ENCODE measurements at regions not wholly inside any gene's neighbourhood (a gene's known extent, or its start where the extent isn't known, plus 50 kb on each side); places are given as distances from the start of the nearest gene placed in this dataset.

DNA sequence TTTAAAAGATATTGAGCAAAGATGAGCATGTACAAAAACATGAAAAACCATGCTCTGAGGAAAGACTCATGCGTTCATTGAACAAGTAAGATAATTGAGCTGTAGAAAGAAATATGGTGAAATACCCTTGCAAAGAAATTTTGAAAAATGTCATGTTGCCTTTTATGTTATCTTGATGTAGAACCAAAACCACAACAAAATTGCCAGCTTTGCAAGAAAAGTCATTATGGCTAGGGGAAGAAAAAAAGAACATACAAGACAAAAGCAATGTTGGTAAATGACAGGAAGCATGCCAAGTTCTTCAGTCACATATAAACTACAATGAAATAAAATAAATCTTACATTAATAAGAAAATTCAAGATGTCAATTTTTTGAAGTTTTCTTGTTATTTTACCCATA lies 368.0 kb downstream of the IRX1 start:
- no peak for DNase-seq

DNA sequence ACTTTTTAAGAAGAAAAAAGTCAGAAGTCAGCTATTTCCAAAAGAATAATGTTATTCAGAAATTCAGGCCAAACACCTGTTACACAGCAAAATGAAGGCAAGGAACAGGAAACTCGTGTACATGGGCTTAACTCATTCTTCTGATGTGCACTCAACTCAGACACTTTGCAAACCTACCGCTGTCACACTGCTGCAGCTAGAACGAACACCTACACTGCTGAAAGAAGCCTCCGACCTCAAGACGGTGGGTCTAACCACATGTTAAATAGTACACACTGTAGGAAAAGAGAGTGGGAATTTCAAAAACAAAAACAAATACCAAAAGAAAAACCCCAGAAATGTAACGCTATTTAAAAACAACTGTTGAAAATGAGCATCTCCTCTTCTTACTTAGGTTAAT lies 384.5 kb downstream of the IRX1 start:
- no peak for DNase-seq

DNA sequence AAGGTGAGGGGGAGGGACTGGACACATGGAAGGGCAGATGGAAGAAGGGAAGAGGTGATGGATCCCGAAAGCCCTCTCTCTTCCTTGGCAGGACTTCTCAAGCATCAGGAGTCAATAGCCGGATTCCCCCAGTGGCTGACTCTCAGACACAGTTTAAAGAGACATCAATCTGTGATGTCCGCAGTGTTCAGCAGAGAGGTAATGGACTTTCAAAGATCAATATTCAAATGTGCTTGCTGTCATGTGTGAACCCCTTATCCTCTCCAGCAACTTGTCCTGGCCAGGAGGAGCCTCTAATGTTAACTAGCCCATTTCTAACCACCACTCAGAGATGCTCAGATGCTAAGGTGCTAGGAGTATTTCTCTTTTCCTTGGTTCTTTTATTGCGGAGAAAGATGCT lies 392.2 kb downstream of the IRX1 start:
- DNase-seq: no peak

DNA sequence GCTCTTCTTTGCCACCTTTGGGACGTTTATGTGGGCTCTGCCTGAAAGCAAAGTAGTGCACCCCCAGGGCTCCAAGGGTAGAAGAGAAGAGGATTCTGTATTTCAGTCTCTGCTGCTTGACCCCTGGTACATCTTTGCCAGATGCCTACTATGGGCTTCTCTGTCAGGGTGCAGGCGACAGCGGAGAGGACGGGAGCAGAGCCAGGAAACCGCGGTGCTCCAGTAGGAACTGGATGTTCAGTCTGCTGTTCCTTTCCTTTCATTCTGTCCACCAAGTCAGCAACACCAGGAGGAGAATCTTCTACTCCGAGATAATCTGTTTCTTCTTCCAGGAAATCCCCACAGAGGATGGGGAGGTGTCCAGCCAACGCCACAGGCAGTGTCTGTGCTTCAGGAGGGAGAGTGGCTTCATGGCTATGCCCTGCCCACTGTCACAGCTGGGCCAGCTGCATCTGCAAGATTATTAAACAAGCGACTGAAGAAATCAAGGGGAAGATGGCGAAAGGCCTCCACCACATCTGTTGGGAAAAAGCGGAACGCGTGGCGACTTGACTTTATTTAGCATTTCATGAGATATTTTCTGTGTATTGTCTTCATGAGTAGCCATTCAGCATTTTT lies 398.3 kb downstream of the IRX1 start:
- DNase-seq: no peak

DNA sequence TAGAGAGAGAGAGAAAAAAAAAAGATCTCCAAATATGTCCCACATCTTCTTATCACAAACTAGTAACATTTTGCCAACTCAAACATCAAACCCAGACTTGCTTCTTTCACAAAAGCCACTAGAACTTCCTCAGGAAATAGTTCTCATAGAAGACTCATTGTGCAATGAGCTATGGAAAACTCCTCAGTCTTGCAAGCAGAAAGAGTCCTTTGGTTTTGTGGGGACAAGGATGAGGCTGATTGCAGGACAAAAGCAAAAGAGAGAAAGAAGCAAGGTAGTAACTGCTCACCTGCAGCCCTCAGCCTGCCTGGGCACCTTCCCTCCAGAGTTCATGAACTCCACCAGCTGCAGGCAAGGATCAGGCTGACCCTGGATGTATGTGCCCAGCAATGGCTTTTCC lies 399.0 kb downstream of the IRX1 start:
- DNase-seq: no peak

DNA sequence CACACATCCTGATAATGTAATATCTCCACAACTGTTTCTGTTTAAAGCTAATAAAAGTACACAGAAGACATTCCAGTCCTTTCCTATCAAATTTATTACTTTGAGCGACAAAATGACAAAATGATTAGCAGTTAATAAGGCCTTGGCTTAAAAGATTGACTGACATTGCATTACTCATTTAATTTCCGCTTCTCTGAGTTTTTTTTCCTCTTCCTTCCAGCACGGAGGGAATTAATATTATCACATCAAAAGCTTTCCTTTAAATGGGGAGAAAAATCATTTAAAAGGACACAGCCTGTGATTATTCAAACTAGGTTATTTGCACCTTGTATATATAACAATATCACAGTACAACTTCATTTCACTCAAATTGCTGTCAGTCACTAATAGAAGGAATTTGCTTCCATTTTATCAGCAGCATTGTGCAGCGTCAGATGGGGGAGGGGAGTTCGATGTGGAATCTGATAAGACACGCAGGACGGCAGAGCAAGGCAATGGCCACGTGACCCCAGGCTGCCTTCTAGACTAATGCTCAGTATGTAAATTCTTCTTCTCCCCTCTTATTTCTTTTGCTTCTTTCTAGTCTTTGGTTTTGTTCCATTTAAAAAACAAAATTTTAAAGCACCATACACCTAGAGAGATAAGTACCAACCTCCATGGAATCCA lies 400.5 kb downstream of the IRX1 start:
- DNase-seq: no peak

DNA sequence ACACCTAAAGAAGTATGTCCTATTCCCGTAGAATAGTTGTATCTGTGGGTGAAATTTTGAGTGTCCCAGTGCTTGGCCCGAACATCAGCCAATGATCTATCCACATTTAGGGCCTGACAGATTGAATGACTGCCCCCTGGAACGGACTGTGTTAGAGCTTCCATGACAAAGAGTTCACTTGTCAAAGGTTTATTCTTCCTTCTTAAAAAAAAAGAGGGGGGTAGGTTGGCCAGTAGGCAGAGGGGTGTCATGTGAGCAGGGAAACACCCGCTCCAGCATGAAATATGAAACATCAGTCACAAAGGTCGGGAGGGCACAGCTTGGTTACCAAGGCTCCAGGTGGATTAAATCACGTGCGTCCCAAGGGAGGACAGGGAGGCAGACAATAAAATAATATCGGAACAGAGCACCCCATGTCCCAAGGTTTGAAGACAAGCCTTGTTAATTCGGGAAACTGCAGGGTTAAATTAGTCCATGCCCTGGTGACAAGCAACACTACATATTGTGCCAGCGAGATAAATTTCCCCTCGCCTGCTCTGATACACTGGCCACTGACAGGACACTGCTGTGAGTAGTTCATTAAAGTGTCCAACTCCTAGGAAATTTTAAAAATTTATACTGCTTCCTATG lies 401.2 kb downstream of the IRX1 start:
- no peak for DNase-seq

DNA sequence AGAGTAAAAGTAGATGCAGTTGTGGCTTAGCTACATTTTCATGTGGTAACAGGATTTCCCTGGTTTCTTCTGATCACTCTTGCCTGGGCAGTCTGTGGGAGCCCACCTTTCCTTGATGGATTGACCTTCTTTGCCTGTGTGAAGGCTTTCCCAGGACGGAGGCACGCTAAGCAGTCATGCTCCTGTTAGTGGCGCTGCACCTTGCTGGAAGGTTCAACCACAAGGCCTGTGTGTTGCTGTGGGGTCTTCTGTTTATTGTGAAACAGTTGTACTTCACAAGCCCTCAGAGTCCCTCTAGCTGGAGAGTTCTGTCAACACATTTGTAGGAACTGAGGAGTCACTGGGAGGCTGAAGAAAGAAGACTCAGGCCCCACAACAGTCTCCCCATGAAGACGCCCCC lies 402.0 kb downstream of the IRX1 start:
- no peak for DNase-seq

DNA sequence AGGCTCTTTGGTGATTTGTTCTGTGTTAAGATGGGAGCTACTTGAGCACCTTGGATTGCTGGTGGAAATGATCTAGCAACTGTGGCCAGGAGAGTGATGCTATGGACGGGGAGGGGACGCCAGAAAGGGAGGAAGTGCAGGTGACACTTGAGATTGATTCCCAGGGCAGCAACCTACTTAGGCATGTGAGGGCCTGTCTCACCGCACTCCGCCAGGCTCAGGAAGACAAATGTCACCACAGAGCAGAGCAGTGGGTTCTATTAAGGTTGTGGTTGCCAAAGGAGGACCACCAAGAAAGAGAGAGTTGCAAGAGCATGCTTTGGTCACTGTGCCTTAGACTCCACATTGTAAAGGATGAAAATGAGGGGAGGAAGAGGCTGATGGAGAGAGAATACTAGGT lies 404.3 kb downstream of the IRX1 start:
- DNase-seq: no peak

DNA sequence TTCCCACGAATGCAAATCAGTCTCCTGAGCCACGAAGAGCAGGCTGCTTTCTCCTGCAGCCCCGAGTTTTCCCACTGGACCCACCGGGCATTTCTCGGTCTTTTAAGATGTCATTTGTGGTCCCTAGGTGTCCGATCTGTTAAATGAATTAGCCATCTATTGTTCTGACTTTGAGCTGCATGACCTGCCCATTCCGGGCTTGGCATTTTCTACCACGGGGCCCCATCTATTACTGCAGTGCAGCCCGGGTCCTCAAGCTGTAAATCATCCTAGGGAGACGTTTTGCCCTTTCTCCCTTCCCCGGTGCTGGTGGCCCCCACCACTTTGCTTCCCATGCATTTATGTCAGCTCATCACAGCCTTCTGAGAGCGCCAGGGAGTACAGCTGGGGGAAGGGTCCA lies 405.4 kb downstream of the IRX1 start:
- DNase-seq: no peak

DNA sequence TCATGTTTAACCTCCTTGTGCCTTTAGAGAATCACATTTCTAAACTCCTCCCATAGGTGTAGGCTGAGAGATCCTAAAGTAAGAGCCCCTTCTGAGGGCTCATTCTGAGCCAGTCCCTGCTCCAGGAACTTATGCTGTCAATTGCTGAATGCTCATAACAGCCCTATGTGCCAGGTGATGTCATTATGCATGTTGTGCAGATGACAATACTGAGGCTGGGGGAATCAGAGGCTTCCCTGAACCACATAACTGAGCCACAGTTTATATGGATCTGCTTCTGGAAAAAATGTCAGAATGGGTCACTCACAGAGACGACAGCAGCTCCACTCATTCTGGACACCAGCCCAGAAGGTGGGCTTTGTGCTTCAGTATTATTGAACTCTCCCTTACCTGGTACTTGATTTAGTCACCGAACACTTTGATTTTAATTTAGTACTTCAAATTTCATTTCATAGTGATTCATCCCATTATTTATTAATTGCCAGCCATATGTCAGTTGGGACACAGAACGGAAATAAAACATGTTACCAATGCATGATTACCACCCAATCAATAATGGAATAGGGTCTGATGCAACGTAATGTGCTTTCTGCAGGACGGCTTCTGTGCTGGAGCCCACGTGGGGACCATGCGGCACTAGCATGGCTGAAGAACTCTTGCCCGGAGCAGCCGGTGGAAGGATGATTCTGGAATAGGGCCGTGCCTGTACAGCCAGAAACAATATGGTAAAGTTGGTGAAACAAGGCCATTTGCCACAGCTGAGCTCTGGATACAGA lies 406.3 kb downstream of the IRX1 start:
- DNase-seq: no peak

DNA sequence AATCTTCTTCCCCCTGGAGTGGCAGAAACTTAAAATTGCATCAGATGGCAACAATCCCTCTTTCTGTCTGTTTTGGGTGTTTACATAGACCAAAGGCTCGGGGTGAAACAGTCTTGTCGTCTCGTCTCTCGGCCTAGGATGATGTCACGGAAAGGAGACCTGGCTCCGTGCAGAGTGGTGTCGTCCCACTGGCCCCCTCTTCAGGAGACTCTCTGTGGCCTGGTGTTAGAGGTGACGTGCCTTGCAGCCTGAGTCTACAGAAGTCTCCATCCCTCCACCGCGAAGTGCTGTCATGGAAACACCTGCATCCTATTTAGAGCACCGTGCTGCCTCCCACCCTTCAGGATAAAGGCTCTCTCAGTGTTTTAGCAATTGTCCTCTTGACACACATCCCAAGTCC lies 409.7 kb downstream of the IRX1 start:
- no peak for DNase-seq

DNA sequence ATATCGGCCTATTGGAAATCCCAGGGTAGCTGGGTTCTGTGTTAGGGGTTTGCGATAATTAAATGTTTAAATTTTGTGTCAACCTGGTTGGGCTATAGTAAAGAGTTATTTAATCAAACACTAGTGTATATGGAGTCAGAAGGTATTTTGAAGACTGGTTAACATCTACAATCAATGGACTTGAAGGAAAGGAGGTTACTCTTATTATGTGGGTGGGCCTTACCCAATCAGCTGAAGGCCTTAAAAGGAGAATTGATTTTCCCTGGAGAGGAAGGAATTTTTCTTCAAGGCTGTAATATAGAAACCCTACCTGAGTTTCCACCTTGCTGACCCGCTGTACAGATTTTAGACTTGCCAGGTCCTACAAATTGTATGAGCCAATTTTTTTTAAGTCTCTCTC lies 411.4 kb downstream of the IRX1 start:
- no peak for DNase-seq

DNA sequence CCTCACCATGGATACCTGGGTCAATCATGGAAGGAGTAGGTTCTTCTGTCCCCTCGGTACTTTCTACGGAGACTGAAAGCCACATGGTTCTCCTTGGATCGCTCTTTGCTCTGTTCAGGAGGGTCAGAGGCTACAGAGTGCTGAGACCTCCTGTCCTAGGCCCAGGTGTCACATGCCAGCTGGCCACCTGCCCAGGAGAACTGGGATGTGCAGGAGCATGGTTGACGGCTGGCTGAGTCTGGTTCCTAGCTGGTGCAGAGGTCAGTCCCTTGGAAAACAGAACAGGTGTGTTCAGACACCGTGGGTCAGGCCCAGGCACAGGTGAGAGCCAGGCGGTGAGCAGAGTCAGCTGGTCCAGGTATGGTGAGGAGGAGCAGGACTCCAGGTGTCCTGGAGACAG lies 416.3 kb downstream of the IRX1 start:
- DNase-seq: no peak

DNA sequence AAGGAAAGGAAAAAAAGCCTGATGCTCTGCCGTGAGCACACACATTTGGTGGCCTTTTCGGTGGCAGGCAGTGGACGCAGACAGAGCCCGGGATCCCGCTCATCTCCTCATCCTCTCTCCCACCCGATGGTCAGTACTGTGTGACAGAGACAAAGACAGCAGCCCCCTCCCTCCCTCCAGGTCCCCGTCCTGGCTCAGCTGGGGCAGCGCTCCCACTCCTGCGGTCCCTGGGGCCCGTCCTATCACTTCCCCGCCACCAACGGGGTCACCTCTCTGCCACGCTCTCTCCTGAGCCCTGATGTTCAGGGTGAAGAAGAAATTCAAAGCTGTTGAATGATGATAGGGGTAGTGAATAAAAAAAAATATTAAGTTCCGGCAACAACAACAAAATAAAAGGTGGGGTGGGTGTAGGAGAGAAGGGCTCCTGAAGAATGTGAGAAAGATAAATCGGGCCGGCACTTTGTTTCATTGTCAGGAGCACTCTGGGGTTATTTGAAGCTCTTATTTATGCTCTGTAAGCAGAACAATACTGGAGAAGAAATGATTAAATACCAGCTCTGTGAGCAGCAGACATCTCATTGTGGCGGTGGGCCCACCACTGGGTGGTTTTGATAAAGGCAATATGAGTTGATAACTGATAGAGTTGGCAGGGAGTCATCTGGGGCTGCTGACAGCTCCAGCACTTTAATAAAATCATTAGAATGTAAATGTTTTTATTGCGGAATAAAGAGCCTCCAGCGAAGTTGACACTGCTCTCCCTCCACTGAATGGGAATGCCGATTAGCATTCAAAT lies 417.7 kb downstream of the IRX1 start:
- DNase-seq: no peak

DNA sequence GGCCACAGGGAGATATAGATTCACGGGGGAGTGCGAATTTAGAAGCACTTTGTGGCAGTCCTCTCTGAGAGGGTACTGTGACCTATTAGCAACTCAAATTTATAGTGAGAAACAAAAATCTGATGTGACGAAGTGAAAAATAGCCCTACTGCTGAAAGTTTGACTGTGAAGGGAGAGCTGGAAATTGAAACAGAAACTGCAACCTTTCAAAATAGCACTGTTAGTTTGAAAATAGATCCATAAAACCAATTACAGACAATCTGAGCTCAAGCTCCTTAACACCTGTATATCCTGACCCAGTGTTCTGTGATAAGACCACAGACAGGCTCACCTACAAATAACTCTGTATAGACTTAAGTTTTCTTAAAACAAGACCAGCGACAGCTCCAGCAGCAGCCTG lies 420.1 kb downstream of the IRX1 start:
- DNase-seq: no peak

DNA sequence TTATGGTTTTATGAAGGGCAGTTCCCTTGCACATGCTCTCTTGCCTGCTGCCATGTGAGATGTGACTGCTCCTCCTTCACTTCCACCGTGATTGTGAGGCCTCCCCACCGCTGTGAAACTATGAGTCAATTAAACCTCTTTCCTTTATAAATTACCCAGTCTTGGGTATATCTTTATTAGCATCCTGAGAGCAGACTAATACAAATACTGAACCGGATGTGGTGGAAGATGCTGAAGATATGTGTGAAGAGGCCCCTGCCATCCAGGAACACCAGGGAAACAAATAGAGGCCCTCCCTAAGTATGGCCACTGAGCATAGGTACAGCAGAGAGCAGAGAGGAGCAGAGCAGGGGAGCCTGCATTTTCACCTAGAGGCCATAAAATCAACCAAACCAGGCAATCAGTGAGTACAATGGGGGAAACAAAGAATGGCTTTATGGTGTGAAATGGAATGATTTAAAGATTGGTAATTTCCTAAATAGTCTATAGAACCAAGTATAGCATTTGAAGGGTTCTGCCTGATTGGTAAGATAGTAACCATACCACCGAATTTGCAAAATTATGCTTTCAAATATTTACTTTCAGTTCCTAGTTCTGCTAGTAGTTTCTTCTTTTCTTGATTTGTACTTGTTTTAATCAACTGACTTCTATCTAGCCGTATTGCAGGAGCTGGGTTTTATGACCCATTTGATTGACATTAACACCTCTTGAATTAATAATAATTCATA lies 421.6 kb downstream of the IRX1 start:
- no peak for DNase-seq

DNA sequence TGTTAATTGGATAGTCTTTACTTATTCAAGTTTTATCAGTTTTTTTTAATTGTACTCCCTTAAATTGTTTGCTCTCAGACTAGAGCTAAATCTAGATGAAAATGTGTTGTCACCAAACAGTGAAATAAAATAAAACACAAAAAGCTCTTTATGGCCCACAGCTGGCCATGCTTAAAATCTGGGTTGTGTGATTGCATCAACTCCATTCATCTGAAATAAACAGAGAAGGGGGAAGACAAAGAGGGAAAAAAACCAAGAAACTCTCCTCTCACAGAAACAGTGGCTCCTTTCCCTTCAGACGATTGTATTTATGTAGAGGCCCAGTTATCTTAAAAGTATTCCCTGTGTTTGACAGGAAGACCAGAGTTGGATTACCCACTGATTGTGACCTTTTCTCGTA lies 422.4 kb downstream of the IRX1 start:
- DNase-seq: no peak

DNA sequence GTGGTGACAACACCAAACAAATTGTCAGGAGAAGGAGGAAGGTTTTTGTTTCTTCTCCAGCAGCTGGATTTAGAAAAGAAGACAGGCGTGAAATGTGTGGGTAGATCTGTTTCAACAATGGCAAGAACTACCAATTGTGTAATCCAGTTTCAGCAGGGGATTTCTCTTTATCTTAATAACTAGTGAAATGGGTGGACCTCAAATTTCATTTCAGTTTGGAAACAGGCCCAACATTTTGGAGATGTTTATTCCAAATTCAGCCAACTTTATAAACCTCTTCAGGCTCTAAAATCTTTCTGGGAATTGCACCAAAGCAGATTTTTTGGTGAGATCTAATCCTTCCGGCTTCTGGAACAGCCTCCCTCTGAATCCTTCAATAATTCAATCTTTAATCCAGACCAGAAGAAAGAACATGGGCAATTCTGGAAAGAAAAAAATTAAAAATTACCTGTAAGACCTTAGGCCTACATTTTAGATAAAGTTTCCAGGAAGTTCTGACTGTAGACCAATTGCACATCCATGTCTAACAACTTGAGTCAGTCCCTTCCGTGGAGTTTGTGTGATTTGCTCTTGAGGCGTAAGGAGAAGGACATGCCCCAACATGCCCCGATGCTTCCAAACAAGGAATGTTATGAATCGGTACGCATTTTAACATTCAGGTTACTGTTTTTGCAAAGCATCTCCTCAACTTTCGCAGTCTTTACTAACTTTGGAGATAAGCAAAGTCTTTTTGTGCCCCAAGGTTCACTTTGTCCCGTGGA lies 423.6 kb downstream of the IRX1 start:
- no peak for DNase-seq

DNA sequence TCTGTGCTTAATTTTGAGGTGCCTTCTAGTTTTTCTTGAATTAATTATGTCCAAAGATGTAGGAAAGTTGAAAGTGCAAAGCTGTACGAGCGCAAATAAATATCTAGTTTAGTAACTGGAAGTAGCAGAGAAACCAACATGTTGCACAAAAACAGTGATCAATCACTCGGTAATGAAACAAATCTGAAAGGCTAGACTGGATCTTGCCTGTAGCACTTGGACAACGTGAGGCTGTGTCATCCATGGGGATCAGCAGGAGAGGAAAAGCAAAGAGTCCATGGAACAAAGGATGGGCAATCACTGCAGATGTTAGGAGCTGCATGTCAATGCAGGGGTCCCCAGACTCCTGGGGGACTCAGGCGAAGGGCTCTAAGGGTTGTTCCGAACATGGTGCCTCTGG lies 424.2 kb downstream of the IRX1 start:
- no peak for DNase-seq

DNA sequence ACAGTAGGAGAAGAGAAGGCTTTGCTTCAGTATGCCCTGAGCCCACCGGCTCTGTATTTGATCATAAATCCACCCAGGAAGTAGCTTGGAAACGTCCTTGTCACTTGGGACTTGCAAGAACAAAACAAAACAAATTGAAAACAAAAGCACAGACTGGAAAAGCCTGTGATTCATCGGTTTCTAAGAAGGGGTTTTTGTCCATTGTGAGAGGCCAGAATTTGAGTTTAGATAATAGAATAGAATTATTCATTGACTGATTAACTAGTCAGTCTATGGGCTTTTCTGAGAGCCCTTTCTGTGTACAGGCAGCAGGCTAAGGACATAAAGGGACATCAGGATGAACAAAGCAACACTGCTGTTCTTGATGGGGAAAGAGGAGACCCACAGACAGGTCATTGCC lies 424.8 kb downstream of the IRX1 start:
- no peak for DNase-seq
